ENCODE measurements at regions not wholly inside any gene's neighbourhood (a gene's known extent, or its start where the extent isn't known, plus 50 kb on each side); places are given as distances from the start of the nearest gene placed in this dataset.

DNA sequence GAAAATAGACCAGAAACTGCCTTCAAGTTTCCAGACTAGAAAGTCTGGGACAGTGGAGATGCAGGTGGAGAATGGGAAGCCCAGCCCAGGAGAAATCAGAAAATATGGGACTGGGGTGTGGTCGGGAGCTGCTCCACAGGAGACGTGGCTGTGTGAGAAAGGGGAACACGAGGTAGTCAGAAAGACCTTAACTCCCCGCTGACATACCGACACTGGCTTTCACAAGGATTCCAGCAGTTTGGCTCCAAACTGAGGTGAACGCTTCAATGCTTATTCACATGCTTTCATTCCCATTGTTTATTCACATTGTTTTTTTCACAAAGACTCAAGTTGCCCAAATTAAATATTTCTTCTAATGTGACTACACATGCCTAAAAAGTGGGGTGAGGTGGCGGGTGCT lies 111.5 kb upstream of the SLCO3A1 start:
- H3K27me3 Mint-ChIP-seq (ENCODE audit: unreplicated experiment): no peaks in the 10 kb centered on the region
- H3K27ac Mint-ChIP-seq (ENCODE audit: unreplicated experiment): no peak overlapping the region
- H3K4me1 Mint-ChIP-seq (ENCODE audit: unreplicated experiment): no peaks in the 10 kb centered on the region
- TF ChIP-seq, protein P1, sequence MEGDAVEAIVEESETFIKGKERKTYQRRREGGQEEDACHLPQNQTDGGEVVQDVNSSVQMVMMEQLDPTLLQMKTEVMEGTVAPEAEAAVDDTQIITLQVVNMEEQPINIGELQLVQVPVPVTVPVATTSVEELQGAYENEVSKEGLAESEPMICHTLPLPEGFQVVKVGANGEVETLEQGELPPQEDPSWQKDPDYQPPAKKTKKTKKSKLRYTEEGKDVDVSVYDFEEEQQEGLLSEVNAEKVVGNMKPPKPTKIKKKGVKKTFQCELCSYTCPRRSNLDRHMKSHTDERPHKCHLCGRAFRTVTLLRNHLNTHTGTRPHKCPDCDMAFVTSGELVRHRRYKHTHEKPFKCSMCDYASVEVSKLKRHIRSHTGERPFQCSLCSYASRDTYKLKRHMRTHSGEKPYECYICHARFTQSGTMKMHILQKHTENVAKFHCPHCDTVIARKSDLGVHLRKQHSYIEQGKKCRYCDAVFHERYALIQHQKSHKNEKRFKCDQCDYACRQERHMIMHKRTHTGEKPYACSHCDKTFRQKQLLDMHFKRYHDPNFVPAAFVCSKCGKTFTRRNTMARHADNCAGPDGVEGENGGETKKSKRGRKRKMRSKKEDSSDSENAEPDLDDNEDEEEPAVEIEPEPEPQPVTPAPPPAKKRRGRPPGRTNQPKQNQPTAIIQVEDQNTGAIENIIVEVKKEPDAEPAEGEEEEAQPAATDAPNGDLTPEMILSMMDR (IDR thresholded peaks at IDR 0.05): no peak
- no peaks in the 10 kb centered on the region for H3K36me3 Mint-ChIP-seq (ENCODE audit: unreplicated experiment)
- H3K9me3 Mint-ChIP-seq (ENCODE audit: unreplicated experiment): no peaks in the 10 kb centered on the region
- no peak for DNase-seq (ENCODE audit: extremely low spot score, unreplicated experiment)
- H3K4me3 Mint-ChIP-seq (ENCODE audit: unreplicated experiment): no peak overlapping the region

DNA sequence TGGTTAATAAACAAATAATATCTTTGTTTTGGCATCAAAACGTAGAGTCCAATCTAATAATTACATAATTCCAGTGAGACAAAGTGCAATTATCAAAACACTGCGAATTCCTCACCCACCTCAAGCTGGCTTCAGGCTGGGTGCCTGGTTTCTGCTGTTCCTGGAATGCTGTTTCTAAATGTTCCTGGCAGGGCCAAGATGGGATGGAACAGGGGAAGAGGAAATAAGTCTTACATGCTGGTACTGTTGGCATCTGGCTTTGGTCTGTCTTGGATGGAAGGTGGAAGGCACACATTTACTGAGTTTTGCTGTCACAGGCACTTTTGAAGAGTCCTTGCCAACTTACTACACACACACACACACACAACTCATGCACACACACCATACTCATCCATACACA lies 101.9 kb upstream of the SLCO3A1 start:
- Mint-ChIP-seq H3K9me3 (ENCODE audit: unreplicated experiment) (peaks cover 15% of the 10 kb centered on the region), H3K36me3 (ENCODE audit: unreplicated experiment) (no peaks in the 10 kb centered on the region), H3K4me3 (ENCODE audit: unreplicated experiment) (no peak overlapping the region), H3K4me1 (ENCODE audit: unreplicated experiment) (no peaks in the 10 kb centered on the region), H3K27me3 (ENCODE audit: unreplicated experiment) (no peaks in the 10 kb centered on the region), H3K27ac (ENCODE audit: unreplicated experiment) (no peak overlapping the region)
- TF ChIP-seq, protein P1 (IDR thresholded peaks at IDR 0.05): no peak
- DNase-seq (ENCODE audit: extremely low spot score, unreplicated experiment): no peak

DNA sequence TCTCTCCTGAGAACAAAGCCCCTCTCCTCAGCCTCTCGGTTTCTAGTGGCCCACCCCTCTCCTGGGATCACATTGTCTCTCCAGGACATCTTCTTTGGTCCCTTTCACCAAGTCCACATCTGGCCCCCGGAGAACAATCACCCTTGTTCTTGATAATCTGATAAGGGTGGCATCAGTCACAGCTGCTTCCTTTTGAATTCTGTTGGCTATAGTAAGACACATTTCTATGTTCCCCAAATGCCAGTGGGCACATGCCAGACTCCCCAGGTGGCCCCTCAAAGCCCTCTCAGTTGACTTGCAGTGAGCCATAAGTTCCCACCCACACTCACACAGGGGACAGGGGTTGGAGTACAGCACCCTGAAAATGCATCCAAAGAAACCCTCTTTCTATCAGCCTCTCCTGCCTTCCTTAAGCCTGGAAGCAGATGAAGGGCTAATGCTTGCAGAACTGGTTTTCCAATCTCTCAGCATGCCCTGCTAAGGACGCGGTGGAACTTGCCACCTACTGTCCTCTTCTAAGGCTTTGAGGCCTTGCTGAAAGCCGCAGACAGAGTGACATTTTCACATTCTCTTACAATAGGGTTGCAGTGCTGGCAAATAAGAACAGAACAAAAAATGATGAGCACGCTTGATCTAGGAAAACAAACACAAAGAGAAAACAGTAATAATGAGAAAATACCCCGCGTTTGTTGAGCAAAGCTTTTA lies 101.3 kb upstream of the SLCO3A1 start:
- H3K36me3 Mint-ChIP-seq (ENCODE audit: unreplicated experiment): no peaks in the 10 kb centered on the region
- DNase-seq (ENCODE audit: extremely low spot score, unreplicated experiment): no peak
- peaks cover 15% of the 10 kb centered on the region for H3K9me3 Mint-ChIP-seq (ENCODE audit: unreplicated experiment)
- H3K4me1 Mint-ChIP-seq (ENCODE audit: unreplicated experiment): no peaks in the 10 kb centered on the region
- H3K27me3 Mint-ChIP-seq (ENCODE audit: unreplicated experiment): no peaks in the 10 kb centered on the region
- TF ChIP-seq, protein P1 (IDR thresholded peaks at IDR 0.05): no peak
- H3K27ac Mint-ChIP-seq (ENCODE audit: unreplicated experiment): no peak overlapping the region
- no peak overlapping the region for H3K4me3 Mint-ChIP-seq (ENCODE audit: unreplicated experiment)

DNA sequence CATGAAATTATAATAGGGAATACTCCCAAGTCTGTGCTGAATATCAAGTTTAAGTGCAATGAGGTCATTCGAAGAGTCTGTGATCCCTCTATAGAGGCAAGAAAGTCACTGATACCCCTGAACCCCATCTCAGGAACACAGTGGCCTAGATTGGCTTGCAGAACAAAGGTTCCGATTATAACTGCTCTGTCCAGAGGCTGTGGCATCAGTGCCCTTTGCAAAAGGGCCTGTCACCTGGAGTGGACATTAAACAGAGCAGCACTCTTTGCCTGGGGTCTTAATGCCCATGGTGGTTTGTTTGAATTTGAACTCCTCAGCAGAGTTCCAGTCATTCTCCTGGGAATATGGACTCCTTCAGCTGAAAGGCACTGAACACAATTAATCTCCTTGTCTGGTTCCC lies 93.9 kb upstream of the SLCO3A1 start:
- TF ChIP-seq, protein P1 (IDR thresholded peaks at IDR 0.05): no peak
- peaks cover 3% of the 10 kb centered on the region for H3K9me3 Mint-ChIP-seq (ENCODE audit: unreplicated experiment)
- H3K4me1 Mint-ChIP-seq (ENCODE audit: unreplicated experiment): no peaks in the 10 kb centered on the region

DNA sequence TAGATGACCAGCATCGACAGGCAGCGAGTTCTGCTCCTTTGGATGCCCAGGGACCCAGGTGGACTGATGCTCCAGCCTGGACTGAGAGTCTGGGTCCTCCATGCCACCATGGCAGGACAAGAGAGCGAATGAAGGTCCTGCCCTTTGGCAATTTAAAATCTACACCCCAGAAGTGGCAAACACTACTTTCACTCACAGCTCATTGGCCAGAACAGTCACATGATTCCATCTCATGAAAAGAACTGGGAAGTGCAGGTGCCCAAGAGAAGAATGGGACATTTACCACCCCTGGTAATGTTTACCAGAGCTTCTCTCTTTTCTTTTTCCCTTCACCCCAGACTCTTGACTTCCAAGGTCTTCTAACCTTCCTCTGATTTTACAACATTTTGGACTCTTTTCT lies 87.8 kb upstream of the SLCO3A1 start:
- Mint-ChIP-seq H3K36me3 (ENCODE audit: unreplicated experiment) (no peaks in the 10 kb centered on the region), H3K27ac (ENCODE audit: unreplicated experiment) (no peak overlapping the region), H3K4me3 (ENCODE audit: unreplicated experiment) (no peak overlapping the region), H3K27me3 (ENCODE audit: unreplicated experiment) (no peaks in the 10 kb centered on the region), H3K4me1 (ENCODE audit: unreplicated experiment) (no peaks in the 10 kb centered on the region), H3K9me3 (ENCODE audit: unreplicated experiment) (peaks cover 3% of the 10 kb centered on the region)
- TF ChIP-seq, protein P1 (IDR thresholded peaks at IDR 0.05): no peak
- no peak for DNase-seq (ENCODE audit: extremely low spot score, unreplicated experiment)

More for the DNA sequence above, 93.9 kb upstream of the SLCO3A1 start:
- Mint-ChIP-seq H3K4me3 (ENCODE audit: unreplicated experiment) (no peak overlapping the region), H3K27ac (ENCODE audit: unreplicated experiment) (no peak overlapping the region), H3K27me3 (ENCODE audit: unreplicated experiment) (no peaks in the 10 kb centered on the region), H3K36me3 (ENCODE audit: unreplicated experiment) (no peaks in the 10 kb centered on the region)
- no peak for DNase-seq (ENCODE audit: extremely low spot score, unreplicated experiment)
